Fibroblast of pulmonary artery (primary cell): ENCODE measurements at regions not wholly inside any gene's neighbourhood (a gene's known extent, or its start where the extent isn't known, plus 50 kb on each side); places are given as distances from the start of the nearest gene placed in this dataset.

Experiments used
- DNase-seq: peaks from one replicate; pipeline ENCODE4 v3.0.0-alpha.2; 2010; ENCODE audit warnings: low read depth
- H3K4me3 ChIP-seq: replicated peaks from 2 replicates; pipeline ENCODE4 v1.5.1; 2011; ENCODE audit warnings: low read depth, mild to moderate bottlenecking, control low read depth, low read length, moderate library complexity
- CTCF ChIP-seq: IDR thresholded peaks from 2 replicates; pipeline ENCODE4 v1.5.1; 2011; ENCODE audit warnings: mild to moderate bottlenecking, control low read depth, low read length, inconsistent platforms; ENCODE audit errors: missing control alignments

- no peak for DNase-seq
- no peak overlapping the region for H3K4me3 ChIP-seq
- TF ChIP-seq CTCF = no peak
Observed at GRCh38 chr19:32265995-32266394, 79.4 kb upstream of the ZNF507 start.

GRCh38 chr19:32266460-32266859, 79.0 kb upstream of the ZNF507 start:
- no peak overlapping the region for H3K4me3 ChIP-seq
- no peak for TF ChIP-seq CTCF
- no peak for DNase-seq

GRCh38 chr19:32268381-32268780, 77.0 kb upstream of the ZNF507 start:
- no peak for TF ChIP-seq CTCF
- H3K4me3 ChIP-seq = no peak overlapping the region

GRCh38 chr19:32269831-32270230, 75.6 kb upstream of the ZNF507 start:
- H3K4me3 ChIP-seq = no peak overlapping the region
- no peak for DNase-seq
- TF ChIP-seq CTCF = no peak

More at GRCh38 chr19:32268381-32268780, 77.0 kb upstream of the ZNF507 start:
- no peak for DNase-seq

- H3K4me3 ChIP-seq = no peak overlapping the region
- TF ChIP-seq CTCF = no peak
- DNase-seq = no peak
Observed at GRCh38 chr19:32273483-32273882, 71.9 kb upstream of the ZNF507 start.

- peak; percentile 2 for DNase-seq
- no peak overlapping the region for H3K4me3 ChIP-seq
- TF ChIP-seq CTCF = no peak
Observed at GRCh38 chr19:32287086-32287485, 58.3 kb upstream of the ZNF507 start.

- TF ChIP-seq CTCF = peak; percentile 59
- peak; percentile 82 for DNase-seq
- no peak overlapping the region for H3K4me3 ChIP-seq
Observed at GRCh38 chr19:32287811-32288227, 57.6 kb upstream of the ZNF507 start.
